HG02870 (cell line): ENCODE measurements at regions not wholly inside any gene's neighbourhood (a gene's known extent, or its start where the extent isn't known, plus 50 kb on each side); places are given as distances from the start of the nearest gene placed in this dataset.

ENCODE experiments used
- ATAC-seq: cut with Tn5 transposase; IDR thresholded peaks from one replicate; pipeline ENCODE4 v1.9.1; 2021; ENCODE audit warnings: mild to moderate bottlenecking, moderate library complexity; ENCODE audit not compliant: unreplicated experiment

- ATAC-seq = no peak
Measured at GRCh38 chr10:78263521-78263988, 229.9 kb downstream of the RPS24 start.

DNA sequence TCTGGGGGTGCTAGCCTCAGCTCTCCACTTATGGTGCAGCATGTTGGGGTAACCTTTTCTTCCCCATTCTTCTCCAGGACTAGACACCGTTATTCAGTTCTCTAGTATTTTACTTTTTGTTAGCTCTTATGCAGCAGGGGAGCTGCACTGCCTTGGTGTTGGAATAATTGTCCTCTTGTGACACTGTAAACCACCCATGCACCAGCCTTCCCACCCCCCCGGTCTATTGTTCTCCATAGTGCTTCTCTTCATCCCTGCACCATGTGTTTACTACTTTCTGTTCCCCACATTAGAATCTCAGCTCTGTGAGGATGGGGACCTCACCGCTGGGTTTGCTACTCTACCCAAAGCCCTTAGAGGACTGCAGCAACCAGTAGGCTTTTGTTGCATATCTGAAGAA is 230.7 kb downstream of the RPS24 start:
- ATAC-seq = no peak

DNA sequence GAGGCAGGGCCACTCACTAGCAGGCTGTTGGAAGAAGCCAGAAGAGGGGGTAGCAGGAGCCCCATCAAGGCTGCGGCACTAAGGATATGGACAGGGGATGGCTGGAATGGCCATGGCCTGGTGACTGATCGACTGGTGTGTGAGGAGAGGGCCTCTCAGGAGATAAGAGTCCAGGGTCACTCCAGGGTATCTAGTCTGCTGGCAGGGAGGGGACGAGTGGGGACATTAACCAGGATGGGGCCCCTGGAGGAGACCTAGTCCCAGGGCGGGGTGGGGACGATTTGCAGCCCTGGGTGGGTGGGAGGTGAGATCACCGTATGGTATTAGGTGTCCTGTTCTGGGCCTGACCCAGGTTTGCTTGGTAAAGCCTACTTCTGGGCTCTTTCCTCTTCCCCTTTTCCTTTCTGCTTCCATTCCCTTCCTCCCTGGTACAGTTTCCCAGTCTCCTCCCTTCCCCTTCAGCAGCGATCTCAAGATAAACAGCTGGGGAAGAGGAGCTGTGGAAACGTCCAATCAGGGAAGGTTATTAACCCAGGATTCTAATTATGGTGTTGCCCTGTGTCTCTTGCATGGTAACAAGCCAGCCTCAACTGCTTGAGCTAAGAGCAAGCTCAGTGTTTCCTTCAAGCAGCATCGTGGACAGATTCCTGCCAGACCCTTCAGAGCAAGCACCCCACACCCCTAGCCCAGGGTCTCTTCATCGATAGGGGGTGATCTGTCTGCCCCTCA is 233.2 kb downstream of the RPS24 start:
- no peak for ATAC-seq

GRCh38 chr10:78267598-78267997 is 233.9 kb downstream of the RPS24 start:
- ATAC-seq = no peak

GRCh38 chr10:78269060-78269459 is 235.4 kb downstream of the RPS24 start:
- no peak for ATAC-seq

- ATAC-seq = no peak
Measured at GRCh38 chr10:78272329-78272728, 238.7 kb downstream of the RPS24 start.

DNA sequence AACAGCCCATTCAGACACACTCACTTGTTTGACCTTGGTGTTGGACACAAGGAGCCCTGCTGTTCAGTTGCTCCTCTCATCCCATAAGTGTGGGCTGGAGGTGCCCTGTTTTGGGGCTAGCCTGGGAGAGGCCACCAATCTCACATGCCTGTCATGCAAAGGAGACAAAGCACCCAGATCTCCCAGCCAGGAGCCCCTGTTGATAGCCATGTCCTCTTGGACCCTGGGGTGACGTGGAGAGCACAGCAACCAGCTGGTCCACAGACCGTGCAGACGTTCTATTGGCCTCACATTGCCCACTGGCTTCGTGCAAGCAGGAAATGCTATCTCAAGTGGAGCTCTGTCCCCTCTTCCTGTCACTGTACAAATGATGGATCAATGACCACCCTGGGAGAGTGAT is 240.8 kb downstream of the RPS24 start:
- ATAC-seq = no peak

DNA sequence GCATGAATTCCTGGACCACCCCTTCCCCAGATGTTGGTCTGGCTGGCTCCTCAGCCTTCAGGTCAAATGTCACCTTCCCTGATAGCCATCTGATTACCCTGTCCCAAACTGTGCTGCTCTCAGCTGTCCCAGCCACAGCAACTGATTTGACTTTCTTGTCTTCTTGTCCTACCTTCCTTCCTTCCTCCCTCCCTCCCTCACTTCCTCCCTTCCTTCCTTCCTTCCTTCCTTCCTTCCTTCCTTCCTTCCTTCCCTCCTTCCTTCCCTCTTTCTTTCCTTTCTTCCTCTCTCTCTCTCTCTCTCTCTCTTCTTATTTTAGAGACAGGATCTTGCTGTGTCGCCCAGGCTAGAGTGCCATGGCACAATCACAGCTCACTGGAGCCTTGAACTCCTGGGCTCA is 242.5 kb downstream of the RPS24 start:
- ATAC-seq = no peak

GRCh38 chr10:78277314-78278057 is 243.8 kb downstream of the RPS24 start:
- ATAC-seq = no peak

DNA sequence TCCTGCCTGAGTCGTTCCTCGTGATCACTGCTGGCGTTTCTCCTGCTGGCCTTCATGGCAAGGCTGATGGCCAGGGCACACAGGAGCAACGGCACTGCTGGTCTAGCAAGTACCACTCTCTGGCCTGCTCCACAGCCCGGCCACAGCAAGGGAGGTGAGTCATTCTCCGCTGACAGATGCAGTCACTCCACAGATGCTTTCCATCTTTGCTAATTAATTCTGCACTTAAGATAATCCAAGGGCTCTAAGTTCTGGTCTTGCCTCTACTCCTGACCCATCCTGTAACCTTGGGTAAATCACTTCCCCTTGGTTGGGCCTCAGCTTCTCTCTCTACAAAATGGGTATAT is 244.4 kb downstream of the RPS24 start:
- ATAC-seq = no peak

- ATAC-seq = no peak
Measured at GRCh38 chr10:78279756-78280155, 246.1 kb downstream of the RPS24 start.

GRCh38 chr10:78280604-78281003 is 246.9 kb downstream of the RPS24 start:
- ATAC-seq = no peak

GRCh38 chr10:78281627-78282026 is 248.0 kb downstream of the RPS24 start:
- no peak for ATAC-seq

DNA sequence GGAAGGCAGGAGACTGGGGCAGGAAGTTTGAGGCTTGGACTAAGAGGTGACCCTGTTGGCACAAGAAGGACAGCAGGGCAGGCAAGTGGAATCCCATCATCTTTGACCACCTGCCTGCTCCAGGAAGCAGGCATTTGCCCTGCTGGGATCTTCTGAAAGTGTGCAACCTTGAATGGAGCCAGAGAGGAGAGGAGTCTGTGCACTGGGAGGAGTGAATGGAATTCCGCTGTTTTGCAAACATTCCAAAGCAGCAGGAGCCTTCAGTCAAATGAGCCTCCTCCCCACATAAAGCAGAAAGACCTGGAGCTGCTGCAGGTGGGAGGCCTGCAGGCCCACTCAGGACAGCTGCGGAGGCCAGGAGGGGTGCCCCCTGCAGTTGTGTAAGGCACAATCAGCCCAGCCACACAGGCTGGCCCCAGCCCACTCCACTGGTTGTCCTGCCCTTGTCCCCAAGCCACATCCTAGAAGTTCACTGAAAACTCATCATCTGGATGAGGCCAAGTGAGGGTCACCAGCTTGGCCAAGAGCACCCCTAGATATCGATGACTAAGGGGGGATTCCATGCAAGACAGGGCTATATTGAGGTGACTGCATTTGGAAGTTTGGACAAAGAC is 249.5 kb downstream of the RPS24 start:
- ATAC-seq = no peak

DNA sequence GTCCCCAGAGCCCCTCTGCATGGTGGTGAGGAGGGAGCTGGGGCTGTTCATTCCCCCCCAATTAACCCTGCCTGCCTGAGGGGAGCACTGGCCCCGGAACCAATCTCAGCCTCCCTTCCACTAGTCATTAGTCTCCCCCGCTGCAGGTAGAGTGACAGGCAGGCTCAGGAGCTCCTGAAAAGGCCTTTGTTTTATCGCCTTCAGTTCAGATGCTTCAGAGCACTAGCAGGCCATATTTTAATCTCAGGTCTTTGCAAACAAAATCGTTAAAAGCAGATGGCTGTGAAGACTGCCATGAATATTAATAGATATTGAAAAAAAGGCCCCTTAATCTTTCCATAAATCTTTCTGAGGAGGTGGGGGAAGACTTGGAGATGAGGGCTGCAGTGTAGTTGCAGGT is 250.7 kb downstream of the RPS24 start:
- no peak for ATAC-seq

GRCh38 chr10:78285226-78285625 is 251.6 kb downstream of the RPS24 start:
- ATAC-seq = no peak

GRCh38 chr10:78286186-78286585 is 252.5 kb downstream of the RPS24 start:
- ATAC-seq = no peak

GRCh38 chr10:78286668-78287067 is 253.0 kb downstream of the RPS24 start:
- ATAC-seq = no peak

DNA sequence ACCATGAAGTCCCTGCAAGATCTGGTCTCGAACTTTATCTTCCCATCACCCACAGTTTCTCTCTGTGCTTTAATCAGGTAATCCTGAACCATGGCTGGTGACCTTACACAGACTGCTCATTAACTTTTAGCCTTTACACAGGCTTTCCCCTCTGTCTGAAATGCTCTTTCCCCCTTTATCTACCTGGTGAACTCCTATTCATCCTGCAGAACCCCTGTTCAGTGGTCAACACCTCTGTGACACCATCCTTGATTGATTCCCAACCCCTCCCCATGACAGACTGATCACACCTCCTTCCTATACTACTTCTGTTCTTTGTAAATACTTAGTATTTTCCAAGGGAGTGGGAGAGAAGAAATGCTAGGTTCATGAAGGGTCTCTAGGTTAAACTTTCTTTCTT is 254.0 kb downstream of the RPS24 start:
- ATAC-seq = no peak

DNA sequence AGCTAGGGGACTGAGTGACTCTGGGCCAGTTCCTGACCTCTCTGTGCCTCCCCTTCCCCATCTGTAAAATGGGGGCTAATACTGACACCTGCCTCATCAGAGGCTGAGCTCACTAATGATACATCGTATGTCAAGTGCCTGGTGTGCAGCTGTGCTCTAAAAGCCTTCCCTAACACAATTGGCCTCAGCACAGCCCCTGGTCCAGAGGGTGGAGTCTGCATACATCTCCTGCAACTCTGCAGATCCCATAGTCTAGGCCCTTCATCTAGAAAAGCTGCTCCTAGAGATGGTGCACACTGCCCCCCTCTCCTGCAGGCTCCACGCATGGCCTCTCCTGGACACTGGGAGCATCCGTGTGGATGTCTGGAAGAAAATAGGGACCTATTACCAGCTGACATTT is 255.0 kb downstream of the RPS24 start:
- no peak for ATAC-seq

GRCh38 chr10:78290131-78290750 is 256.6 kb downstream of the RPS24 start:
- no peak for ATAC-seq

- ATAC-seq = no peak
Measured at GRCh38 chr10:78291722-78292121, 258.1 kb downstream of the RPS24 start.
